ENCODE measurements at regions not wholly inside any gene's neighbourhood (a gene's known extent, or its start where the extent isn't known, plus 50 kb on each side); places are given as distances from the start of the nearest gene placed in this dataset.

DNA sequence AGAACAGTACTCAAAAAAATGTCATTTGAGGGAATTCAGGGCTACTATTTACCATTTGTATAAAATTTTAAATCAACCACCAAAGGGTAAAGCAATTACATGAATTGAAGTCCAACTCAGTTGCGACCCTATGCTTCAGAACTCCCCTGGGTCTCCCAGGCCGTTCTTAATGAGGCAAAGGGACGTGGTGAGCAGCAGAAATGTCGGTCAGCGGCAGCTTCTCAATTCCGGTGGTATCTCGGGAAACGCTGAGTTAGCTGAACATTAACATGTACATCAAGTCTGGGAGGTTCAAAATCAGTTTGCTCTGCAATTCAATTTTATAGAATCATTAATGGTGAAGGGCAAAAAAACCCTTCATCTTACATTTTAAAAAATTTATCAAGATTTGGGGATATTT, 173.2 kb downstream of the DIRAS2 start:
- no peak for TF ChIP-seq POLR2A (IDR thresholded peaks at IDR 0.05)
- TF ChIP-seq POLR2AphosphoS5 (IDR thresholded peaks at IDR 0.05): no peak

Data from breast epithelium (tissue), 3 donors.